B cell (primary cell): ENCODE measurements at regions not wholly inside any gene's neighbourhood (a gene's known extent, or its start where the extent isn't known, plus 50 kb on each side); places are given as distances from the start of the nearest gene placed in this dataset.

Source experiments
- ATAC-seq: fragments of 200-7000 bp; cut with Tn5 transposase; one replicate; pipeline ENCODE4 v1.10.0; 2021; ENCODE audit warnings: low read depth, mild to moderate bottlenecking, moderate number of reproducible peaks, moderate library complexity
- CTCF ChIA-PET: fragments of 350-600 bp; sonication (Branson Sonifier 250); formaldehyde crosslinking; loops from one replicate; lab custom pipeline; 2021; ENCODE audit warnings: antibody characterized with exemption, inconsistent platforms; lab: Charles Lee
- POLR2A ChIA-PET: fragments of 350-600 bp; sonication (Branson Sonifier 250); formaldehyde crosslinking; loops from one replicate; lab custom pipeline; 2021; ENCODE audit warnings: antibody characterized with exemption; lab: Charles Lee
- DNase-seq: peaks from one replicate; pipeline ENCODE4 v3.0.0; 2013
- H2AFZ ChIP-seq: 2 replicates; pipeline ENCODE4 v1.6.1; 2012; ENCODE audit warnings: mild to moderate bottlenecking, low read depth, low read length; ENCODE audit not compliant: insufficient read depth, poor library complexity, severe bottlenecking
- H3K27ac ChIP-seq, 2 donors: 1 replicate in 1 of 2; 2 replicates in 1 of 2; pipeline ENCODE4 v1.5.1; 2012 to 2013; ENCODE audit warnings: low read length in 2 of 2, mild to moderate bottlenecking in 2 of 2, moderate library complexity in 1 of 2
- H3K27me3 ChIP-seq, 4 experiments: fragments of 200-600 bp in 1 of 4; sonication (generic) in 1 of 4; replicated peaks in 1 of 4; 1 replicate in 2 of 4; 2 replicates in 2 of 4; pipeline versions ENCODE4 v1.6.1 to v1.7.0; 2013 to 2016; ENCODE audit warnings: low read length in 3 of 4, mild to moderate bottlenecking in 2 of 4, mixed read lengths in 1 of 4, moderate library complexity in 1 of 4; ENCODE audit not compliant: insufficient read depth in 4 of 4, control insufficient read depth in 3 of 4; ENCODE audit errors: control extremely low read depth in 1 of 4
- H3K36me3 ChIP-seq, 2 experiments: replicated peaks in 1 of 2; 1 replicate in 1 of 2; 2 replicates in 1 of 2; pipeline versions ENCODE4 v1.6.1 to v1.7.1; 2013; ENCODE audit warnings: low read length in 1 of 2; ENCODE audit not compliant: insufficient read depth in 2 of 2, control insufficient read depth in 1 of 2; ENCODE audit errors: control extremely low read depth in 1 of 2, extremely low read depth in 1 of 2
- H3K4me1 ChIP-seq, 2 donors: fragments of 200-600 bp in 1 of 2; sonication (generic) in 1 of 2; 1 replicate in 1 of 2; 2 replicates in 1 of 2; pipeline versions ENCODE4 v1.5.1 to v1.6.1; 2013 to 2017; ENCODE audit warnings: low read length in 2 of 2; ENCODE audit not compliant: control insufficient read depth in 2 of 2, insufficient read depth in 2 of 2
- H3K4me2 ChIP-seq: replicated peaks from 2 replicates; pipeline ENCODE3; 2012; ENCODE audit warnings: mild to moderate bottlenecking, low read depth, low read length; ENCODE audit not compliant: poor library complexity, severe bottlenecking
- H3K4me3 ChIP-seq, 5 experiments: fragments of 200-600 bp in 1 of 5; sonication (generic) in 1 of 5; 1 replicate in 3 of 5; 2 replicates in 2 of 5; pipeline versions ENCODE4 v1.5.1 to v1.7.0; 2011 to 2016; ENCODE audit warnings: low read length in 4 of 5, mild to moderate bottlenecking in 4 of 5, low read depth in 2 of 5, control low read depth in 1 of 5, moderate library complexity in 1 of 5; ENCODE audit not compliant: insufficient read depth in 1 of 5; ENCODE audit errors: control extremely low read depth in 1 of 5, extremely low read depth in 1 of 5
- H3K79me2 ChIP-seq: fragments of 200-600 bp; sonication (generic); one replicate; pipeline ENCODE4 v1.6.0; 2016; ENCODE audit warnings: low read length; ENCODE audit not compliant: control insufficient read depth, insufficient read depth
- H3K9ac ChIP-seq: fragments of 200-600 bp; sonication (generic); 2 replicates; pipeline ENCODE4 v1.6.1; 2017; ENCODE audit warnings: mild to moderate bottlenecking, low read length, moderate library complexity
- H3K9me3 ChIP-seq, 3 donors: one replicate each; pipeline versions ENCODE4 v1.6.1 to v1.7.1; 2013; ENCODE audit warnings: low read length in 2 of 3; ENCODE audit not compliant: control insufficient read depth in 2 of 3, insufficient read depth in 1 of 3; ENCODE audit errors: control extremely low read depth in 1 of 3
- H4K20me1 ChIP-seq: 2 replicates; pipeline ENCODE4 v1.6.0; 2012; ENCODE audit warnings: mild to moderate bottlenecking, low read length; ENCODE audit not compliant: insufficient read depth, control insufficient read depth, poor library complexity, severe bottlenecking
- H3K27ac Mint-ChIP-seq: one replicate; pipeline ENCODE4 v1.8.0; 2021; ENCODE audit warnings: mixed read lengths
- H3K27me3 Mint-ChIP-seq: one replicate; pipeline ENCODE4 v1.8.0; 2021; ENCODE audit warnings: mixed read lengths
- H3K4me1 Mint-ChIP-seq: one replicate; pipeline ENCODE4 v1.8.0; 2021; ENCODE audit warnings: mixed read lengths
- H3K4me3 Mint-ChIP-seq: one replicate; pipeline ENCODE4 v1.8.0; 2021; ENCODE audit warnings: mixed read lengths
- H3K9me3 Mint-ChIP-seq: one replicate; pipeline ENCODE4 v1.8.0; 2022; ENCODE audit warnings: mixed read lengths; ENCODE audit not compliant: insufficient read depth
- CTCF ChIP-seq: fragments of 200-600 bp; IDR thresholded peaks from one replicate; pipeline ENCODE4 v1.8.0; 2022; ENCODE audit warnings: antibody characterized with exemption, mild to moderate bottlenecking
- EZH2 ChIP-seq: IDR thresholded peaks from 2 replicates; pipeline ENCODE4 v1.6.1; 2012; ENCODE audit warnings: borderline replicate concordance, low read depth, mild to moderate bottlenecking, moderate library complexity, low read length; ENCODE audit not compliant: insufficient read depth, poor library complexity, severe bottlenecking
- WGBS: methylation state at CpG from one replicate; pipeline ENCODE4 v1.1.5; 2013; ENCODE audit warnings: missing lambda C conversion rate; ENCODE audit not compliant: insufficient coverage; 5-methylcytosine and 5-hydroxymethylcytosine counted together
- intact Hi-C: fragments of 100-400 bp; cut with micrococcal nuclease; formaldehyde crosslinking; loops from one replicate; pipeline ENCODE4 v1.10.0; 2022

GRCh38 chr11:106503901-106504300 is 426.4 kb downstream of the AASDHPPT start:
- Mint-ChIP-seq H3K27me3 (no peaks in the 10 kb centered on the region), H3K9me3 (no peaks in the 10 kb centered on the region), H3K4me3 (no peak overlapping the region), H3K4me1 (no peaks in the 10 kb centered on the region), H3K27ac (no peak overlapping the region)
- no peaks in the 10 kb centered on the region for H3K27me3 ChIP-seq
- DNase-seq = no peak
- no peak overlapping the region for H2AFZ ChIP-seq
- ATAC-seq = no peak
- ChIA-PET POLR2A (no interaction called here), CTCF (no interaction called here)
- no peaks in the 10 kb centered on the region for H3K9me3 ChIP-seq
- no peak overlapping the region for H3K9ac ChIP-seq
- no CpG with 5 or more reads among the region's 1 CpG for WGBS
- H3K4me1 ChIP-seq = no peaks in the 10 kb centered on the region
- no peaks in the 10 kb centered on the region for H3K36me3 ChIP-seq
- H3K27ac ChIP-seq = no peak overlapping the region
- H4K20me1 ChIP-seq = no peaks in the 10 kb centered on the region
- no peak overlapping the region for H3K4me2 ChIP-seq
- H3K79me2 ChIP-seq = no peaks in the 10 kb centered on the region
- no peak for TF ChIP-seq EZH2
- no peak for TF ChIP-seq CTCF
- H3K4me3 ChIP-seq = no peak overlapping the region
- intact Hi-C loops = no loop called here

GRCh38 chr11:106507645-106508306 is 430.3 kb downstream of the AASDHPPT start:
- no peak overlapping the region for H3K27ac Mint-ChIP-seq
- no peak overlapping the region for H3K9ac ChIP-seq
- no peaks in the 10 kb centered on the region for H3K36me3 ChIP-seq
- no peak overlapping the region for H3K4me3 Mint-ChIP-seq
- no peak overlapping the region for H3K27ac ChIP-seq
- no peaks in the 10 kb centered on the region for H3K79me2 ChIP-seq
- H3K27me3 Mint-ChIP-seq = no peaks in the 10 kb centered on the region
- no peaks in the 10 kb centered on the region for H4K20me1 ChIP-seq
- no peaks in the 10 kb centered on the region for H3K27me3 ChIP-seq
- no peak for DNase-seq
- H3K4me2 ChIP-seq = no peak overlapping the region
- no peaks in the 10 kb centered on the region for H3K9me3 ChIP-seq
- no peak overlapping the region for H2AFZ ChIP-seq
- WGBS = no CpG with 5 or more reads among the region's 1 CpG
- no peaks in the 10 kb centered on the region for H3K4me1 ChIP-seq
- H3K9me3 Mint-ChIP-seq = no peaks in the 10 kb centered on the region
- no peak for TF ChIP-seq EZH2
- no peak for TF ChIP-seq CTCF
- H3K4me3 ChIP-seq = no peak overlapping the region
- POLR2A ChIA-PET = no interaction called here
- H3K4me1 Mint-ChIP-seq = no peaks in the 10 kb centered on the region
- ATAC-seq = no peak
- intact Hi-C loops = no loop called here
- CTCF ChIA-PET = no interaction called here
